ENCODE measurements at regions not wholly inside any gene's neighbourhood (a gene's known extent, or its start where the extent isn't known, plus 50 kb on each side); places are given as distances from the start of the nearest gene placed in this dataset.

DNA sequence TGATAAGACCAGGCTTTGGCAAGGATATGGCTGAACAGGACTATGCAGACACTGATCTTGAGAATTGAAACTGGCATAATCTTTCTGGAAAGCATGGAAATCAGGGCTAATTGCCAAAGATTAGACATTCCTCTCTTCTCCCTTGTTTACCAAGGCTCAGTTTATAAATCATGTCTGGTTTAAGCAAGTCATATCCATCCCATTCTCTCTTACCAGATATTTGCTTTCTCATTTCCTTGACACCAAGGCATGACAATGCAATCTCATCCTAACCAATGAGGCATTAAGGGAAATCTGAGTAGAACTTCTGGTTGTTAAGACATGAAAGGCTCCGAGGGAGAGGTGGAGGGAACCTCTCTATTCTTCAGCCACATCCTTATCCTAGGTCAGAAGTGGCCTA is 110.3 kb upstream of the CEP85L start:
- DNase-seq (ENCODE audit: low read depth), result no peak

DNA sequence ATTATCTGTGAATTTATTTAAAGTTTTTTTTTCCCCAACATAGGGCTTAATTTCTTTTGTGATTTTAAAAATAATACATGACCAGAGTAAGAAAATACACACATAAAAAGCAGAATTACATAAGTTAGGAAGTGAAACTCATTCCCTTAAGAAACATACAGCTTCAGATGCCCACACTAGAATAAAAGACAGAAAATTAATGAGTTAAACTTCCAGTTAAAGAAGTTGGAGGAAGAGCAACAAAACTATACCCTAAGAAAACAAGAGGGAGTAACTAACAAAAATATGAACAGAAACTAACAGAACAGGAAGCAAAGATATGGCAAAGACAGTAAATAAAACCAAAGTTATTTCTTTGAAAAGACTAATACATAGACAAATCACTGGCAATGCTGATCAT is 107.6 kb upstream of the CEP85L start:
- DNase-seq (ENCODE audit: low read depth), result no peak

DNA sequence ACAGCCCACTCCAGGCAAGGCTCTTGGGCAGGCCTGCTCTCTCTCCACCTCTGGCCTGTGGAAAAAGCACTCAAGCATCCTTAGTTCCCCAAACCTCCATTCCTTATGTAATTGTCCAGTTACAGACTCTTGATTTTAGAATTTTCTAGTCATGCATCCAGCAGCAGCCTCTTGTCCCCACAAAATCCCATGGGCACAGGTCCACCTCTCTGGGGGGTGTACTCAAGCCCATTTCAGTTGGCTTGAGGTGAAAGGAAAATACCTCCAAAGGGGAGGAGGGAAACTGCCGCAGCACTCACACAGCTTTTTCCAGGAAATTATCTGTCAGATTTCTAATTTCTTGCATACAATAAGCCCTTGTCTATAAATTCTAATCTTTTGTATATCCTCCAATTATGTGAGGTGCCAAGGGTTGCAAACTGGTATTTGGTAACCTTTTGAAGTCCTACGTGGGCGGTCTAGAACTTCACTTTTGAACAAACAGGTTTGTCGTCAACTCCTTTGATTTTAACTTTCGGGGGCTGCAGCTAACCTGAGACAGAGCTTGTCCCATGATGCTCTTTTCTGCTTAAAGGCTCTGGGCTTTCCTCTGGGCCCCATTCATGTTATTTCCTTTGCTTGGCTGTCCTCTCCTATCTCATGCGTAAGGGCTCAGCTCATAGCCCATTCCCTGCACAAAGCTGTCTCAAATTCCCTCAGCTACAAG is 104.7 kb upstream of the CEP85L start:
- no peak for DNase-seq (ENCODE audit: low read depth)

DNA sequence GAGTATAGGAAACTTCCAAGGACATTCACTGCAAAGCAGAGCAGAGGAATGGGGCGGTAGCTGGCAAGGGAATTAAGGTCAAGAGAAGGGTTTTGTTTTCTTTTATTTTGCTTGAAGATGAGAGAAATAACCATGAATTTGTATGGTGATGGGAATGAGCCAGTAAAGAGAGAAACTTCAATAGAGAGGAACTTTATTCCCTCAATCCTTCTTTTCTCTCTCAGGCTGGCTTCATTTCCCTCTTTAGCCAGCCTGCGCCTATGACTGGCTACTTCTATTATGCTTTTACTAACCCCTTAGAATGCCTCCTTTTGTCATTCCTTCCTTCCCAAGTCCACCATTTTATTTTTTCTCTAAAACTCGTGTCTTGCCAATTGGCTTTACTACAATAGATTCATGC is 101.4 kb upstream of the CEP85L start:
- DNase-seq (ENCODE audit: low read depth), result no peak

DNA sequence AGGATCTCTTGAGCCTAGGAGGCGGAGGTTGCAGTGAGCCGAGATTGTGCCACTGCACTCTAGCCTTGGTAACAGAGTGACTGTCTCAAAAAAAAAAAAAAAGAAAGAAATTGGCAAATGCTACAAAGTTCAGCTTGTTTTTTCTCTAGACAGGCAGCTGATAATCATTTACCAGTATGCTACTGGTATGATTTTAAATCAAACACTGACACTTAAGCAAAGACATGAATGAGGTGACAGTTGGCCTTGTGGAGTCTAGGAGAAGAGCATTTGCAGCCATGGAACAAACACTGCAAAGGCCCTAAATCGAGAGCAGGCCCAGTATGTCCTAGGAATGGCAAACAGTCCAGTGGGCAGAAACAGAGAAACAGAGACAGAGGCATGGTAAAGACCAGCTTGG is 99.7 kb upstream of the CEP85L start:
- no peak for DNase-seq (ENCODE audit: low read depth)

DNA sequence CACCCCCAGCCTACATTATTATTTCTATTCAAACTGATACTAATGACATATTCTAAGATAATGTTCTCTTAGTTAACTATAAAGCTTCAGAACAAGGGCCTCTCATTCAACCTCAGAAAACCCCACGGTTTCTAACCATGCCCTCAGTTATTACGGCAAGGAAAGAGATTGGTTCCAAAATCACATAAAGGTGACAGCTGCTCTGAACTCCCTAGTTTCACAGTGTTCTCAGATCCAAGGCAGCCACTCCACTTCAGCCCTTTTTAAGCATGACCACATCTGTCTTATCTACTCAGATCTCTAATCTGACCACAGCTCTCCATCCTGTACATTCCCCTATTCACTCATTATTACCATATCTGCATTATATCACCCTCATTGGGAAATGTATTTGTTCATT is 98.8 kb upstream of the CEP85L start:
- DNase-seq (ENCODE audit: low read depth), result no peak

DNA sequence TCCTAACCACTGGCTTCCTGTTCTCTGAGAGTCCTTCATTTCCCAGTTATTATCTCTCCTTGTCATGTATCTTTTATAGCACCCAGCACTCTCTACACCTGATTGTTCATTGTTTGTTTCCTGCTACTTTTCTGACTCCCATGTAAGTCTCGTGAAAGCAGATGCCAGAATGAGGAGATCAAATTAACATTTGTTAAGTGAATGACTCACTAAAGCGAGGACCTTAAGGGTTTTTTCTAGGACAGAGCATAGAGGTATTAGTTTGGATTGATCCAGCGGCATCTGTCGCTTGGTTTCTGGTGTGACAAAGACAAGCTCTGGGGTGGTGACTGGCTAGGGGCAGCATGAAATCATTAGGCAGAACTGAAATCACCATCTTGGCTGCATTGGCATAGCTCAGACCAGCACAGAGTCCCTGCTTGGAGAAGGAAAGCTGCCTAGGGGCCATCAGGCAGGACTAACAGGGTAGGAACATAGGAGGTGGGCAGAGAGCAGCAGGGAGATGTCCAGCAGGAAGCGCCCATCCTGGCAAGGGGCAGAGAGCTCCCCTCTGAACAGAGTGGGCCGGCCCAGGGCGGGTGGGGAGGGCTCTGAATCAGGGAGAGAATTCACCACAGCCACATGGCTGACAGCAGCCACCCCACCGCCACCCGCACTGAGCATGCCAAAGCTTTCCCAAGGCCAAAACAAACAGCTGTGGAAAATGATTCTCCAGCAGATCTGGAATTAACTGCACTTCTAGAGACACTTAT is 97.1 kb upstream of the CEP85L start:
- no peak for DNase-seq (ENCODE audit: low read depth)

DNA sequence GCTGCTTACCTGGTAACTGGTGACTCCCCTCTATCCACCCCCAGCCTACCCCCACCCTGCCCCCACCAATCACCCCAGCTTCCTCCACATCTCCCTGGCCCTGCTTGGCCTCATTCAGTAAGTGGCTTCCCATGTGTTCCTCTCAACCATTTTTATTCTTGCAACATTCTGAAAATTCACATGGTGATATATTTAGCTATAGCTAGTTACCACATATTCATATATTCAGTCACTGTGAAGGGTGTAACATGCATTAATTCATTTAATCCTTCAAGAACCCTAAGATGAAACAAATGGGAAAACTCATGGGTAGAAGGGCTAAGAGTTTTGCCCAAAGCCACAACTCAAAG is 95.4 kb upstream of the CEP85L start:
- no peak for DNase-seq (ENCODE audit: low read depth)

DNA sequence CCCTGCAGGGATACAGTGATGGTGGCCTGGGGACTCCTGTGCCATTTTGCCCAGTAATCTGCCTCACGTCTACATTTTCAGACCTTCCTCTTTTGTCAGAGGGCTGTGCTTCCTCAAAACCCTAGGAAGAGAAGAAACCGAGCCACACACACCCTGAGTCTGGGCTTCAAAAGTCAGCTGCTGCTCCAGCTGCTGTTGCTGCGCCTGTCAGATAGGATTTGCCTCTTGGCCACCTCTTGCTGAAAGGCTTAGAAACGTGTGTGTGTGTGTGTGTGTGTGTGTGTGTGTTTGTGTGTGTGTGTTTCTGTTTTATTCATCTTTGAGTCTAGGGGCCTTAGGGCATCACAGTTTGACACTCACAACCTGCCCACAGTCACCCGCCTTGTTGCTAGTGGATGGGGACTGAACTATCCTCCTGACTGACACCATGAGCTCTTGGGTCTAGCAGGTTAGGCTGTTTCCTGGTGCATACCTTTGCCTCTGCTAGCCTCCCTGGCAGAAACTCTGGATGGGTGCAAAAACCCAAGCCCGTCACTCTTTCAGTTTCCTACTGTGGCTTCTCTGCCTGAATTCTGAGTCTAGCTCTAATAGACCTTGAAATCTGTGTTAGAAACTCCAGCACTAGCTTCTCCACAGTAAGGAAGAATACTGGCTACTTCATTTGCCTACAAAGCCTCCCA is 94.9 kb upstream of the CEP85L start:
- no peak for DNase-seq (ENCODE audit: low read depth)

DNA sequence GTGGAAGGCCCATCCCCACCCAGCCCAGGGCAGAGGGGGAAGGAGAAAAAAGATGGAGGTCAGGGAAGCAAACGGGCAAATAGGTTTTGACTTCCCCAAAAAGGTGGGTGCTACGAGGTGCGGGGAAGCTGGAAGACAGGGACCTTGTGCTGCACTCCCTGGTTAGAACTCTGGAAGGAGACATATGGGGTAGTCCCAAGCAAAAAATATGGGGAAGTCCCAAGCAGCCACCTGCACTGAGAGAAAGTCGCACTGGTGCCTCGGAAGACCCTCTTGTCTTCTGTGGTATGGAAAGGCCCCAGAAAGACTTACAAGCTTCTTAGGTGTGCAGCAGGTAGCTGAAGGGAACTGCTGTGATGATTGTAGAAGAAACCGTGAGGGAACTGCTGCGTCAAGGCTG is 93.8 kb upstream of the CEP85L start:
- DNase-seq (ENCODE audit: low read depth), result no peak

DNA sequence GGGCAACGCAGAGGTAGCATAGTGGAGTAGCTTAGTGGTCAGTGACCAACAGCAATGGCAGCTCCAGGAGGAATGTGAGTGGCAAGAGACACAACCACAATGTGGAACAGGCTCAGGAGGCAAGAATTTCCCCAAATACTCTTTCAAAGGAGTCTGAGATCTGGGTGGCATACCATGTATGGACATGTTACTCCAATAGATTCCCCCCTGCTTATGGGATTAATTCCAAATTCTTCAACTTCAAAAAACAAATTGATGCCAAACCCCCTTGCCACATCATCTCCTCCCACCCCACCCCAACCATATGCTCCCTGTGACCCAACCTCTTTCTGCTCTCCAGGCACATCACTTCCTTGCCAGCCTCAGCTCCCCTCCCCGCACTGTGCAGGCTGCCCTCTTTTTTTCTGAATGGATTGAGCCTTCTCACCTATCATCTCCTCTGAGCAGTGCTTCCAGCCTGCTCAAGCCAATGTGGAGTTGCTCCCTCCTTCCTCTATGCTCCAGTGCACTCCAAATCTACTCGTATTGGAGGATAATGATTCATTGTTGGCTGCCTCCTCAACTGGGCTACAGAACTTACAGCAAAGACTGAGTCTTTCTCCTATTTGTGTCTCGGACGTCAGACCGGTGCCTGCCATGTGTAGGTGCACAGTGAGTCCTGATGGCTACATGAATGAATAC is 93.0 kb upstream of the CEP85L start:
- peak; percentile 98 for DNase-seq (ENCODE audit: low read depth)

DNA sequence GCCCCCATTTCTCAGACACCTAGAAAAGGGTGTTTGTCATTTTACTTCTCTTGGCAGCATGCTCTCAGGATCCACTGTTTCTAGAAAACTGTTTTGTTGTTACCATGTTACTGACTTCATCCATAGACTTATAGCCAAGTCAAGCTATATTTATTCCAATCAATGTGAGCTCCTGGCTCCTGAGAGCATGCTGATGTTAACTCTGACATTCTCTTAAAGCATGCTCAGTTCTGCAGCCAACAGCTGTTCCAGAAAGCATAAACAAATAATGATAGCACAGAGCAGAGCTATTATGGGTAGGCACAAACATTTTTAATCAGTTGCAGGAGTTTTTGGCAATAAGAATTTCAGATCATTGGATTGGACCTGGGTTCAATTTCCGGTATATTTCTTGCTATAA is 92.4 kb upstream of the CEP85L start:
- DNase-seq (ENCODE audit: low read depth), result no peak

DNA sequence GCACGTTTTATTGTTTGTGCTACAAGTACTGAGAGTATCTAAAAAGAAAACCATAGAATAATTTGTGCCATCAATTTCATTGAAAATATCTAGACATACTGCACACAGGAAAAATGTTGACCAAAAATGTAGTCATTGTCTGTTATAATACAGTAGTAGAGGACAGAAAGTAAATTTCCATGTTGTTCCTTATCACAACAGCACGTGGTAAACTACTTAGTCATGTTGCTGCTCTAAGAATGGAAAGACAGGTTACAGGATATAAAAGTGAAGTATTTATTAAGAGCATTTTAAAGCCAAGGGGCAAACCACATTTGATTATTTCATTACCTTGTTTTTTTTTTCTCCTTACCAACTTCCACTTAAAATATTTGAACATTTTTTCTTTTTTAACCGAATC is 89.0 kb upstream of the CEP85L start:
- DNase-seq (ENCODE audit: low read depth), result peak; percentile 58

DNA sequence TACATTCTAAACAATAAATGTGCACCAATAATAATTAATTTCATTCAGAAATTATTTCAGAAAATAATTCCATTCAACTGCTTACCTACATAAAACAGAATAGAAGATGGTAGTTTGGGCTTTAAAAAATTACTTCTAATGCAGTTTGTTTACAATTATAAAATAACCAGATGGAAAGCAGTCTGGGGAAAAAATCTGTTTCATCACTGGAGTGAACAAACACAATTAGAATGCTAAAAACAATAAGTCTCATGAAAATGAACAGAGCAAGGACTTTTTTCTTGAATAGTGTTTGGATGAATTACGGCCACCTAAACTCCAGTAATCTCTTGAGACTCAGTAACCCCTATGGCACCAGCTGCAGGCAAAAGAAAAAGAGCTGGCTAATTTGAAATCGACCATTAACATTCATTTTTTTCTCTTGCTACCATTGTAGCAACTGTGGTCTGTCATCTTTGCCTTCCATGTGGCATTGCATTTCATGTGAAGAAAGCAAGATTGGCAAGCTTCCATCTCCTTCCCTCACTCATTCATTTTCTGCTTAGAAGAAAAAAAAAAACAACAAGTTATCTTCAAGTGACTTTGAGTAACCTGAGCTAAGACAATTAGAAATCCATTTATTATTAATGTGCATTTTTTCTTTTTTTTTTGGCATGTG is 88.4 kb upstream of the CEP85L start:
- no peak for DNase-seq (ENCODE audit: low read depth)

DNA sequence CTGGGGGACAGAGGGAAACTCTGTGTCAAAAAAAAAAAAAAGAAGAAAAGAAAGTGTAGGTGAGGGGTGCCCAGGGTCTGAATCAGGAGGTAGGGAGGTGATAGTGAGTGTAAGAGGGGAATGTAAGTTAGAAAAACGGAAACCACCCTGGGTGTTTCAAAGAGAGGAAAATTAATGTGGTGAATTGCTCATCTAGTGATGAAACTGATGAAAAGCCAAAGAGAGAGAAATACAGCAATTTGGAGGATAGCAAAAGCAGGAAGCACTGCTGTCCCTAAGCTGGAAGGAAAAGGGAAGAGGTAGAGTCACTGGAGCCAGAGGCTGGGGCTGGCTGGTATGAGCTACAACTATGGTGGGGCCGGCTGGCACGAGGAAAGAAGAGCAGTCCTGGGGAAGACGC is 85.0 kb upstream of the CEP85L start:
- DNase-seq (ENCODE audit: low read depth), result no peak

DNA sequence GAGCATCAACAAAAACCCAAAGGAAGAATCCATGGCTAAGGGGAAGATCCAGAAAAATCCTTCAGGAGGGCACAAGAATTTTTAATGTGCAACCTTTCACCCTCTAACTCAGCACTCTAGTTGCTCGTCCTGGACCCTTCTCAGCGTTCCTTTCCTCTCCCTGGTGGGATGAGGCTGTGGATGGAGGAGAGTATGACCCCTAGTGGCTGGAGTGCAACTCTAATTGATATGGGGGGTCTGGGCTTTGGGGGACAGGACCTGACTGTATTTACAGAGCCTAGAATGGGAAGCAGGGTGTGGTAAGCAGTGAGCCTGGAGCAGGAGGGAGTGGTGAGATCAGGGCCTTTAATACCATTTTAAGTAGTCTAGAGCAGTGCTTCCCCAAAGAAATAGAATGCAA is 83.9 kb upstream of the CEP85L start:
- DNase-seq (ENCODE audit: low read depth), result no peak

DNA sequence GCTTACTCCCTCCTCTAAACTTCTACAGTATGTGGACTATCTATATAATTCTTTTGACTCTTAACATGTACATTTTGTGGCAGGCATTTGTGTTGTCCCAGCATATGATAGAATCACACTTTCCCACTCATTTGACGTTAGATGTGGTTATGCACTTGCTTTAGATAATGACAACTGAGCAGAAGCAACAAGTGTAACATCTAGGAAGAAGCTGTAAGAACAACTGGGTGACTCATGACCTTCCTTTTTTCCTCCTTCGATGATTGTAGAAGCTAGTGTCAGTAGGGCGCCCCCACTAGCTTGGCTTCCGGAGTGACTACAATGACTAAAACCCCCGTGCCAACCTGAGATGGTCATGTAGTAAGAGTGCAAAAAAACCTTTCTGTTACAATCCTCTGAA is 74.6 kb upstream of the CEP85L start:
- DNase-seq (ENCODE audit: low read depth), result no peak

DNA sequence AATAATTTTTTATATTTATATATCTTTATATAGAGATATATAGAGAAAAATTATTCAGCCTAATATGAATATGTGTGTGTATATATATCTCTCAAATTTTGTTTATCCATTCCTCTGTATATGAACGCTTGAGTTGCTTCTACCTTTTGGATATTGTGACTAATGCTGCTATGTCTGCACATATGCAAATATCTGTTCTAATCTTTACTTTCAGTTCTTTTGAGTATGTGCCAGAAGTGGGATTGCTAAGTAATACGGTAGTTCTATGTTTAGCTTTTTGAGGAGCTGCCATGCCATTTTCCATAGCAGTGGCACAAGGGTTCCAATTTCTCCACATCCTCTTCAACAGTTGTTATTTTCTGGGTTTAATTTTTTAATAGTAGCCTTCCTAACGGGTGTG is 72.8 kb upstream of the CEP85L start:
- DNase-seq (ENCODE audit: low read depth), result no peak

DNA sequence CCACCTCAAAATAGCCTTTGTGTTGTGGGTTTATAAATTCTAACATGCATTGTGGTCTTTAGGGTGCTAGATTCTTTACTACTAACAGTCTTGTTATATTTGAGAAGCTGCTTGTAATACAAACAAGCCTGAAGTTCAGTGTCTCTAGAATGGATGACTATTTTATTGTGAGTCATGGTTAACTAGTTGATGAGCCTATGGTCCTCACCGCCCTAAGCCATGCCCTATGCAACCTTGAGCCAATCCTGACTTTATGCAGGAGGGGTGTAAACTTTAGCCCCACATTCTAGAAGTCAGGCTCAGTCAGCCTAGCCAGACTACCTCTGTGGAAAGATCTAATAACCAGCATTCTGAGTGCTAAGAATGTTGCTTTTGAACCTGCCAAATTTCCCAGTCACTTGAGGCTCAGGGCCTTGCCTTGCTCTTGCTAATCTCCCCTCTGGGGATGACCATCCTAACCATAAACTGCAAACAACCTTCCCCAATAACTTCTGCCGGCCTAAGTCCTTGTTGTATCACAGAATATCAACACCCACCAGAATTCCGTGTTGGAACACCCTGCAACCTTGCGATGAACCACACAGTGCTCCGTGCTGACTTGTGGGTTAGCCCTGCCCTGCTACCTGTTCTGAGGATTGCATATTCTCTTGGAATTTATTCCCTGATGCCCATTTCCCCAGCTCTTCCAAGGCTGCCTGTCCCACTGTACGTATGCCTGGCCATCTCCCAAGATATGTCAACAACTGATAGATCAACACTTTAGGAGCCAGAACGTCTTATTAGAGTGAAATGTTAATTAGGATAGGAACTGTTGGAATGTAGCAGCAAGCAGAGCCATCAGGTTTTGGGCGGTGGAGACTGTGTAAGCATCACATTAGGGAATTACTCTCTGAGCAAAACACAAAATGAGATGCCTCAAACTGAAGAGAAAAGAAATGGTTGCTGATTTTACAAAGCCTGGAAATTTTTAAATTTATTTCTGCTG is 71.7 kb upstream of the CEP85L start:
- DNase-seq (ENCODE audit: low read depth), result no peak

DNA sequence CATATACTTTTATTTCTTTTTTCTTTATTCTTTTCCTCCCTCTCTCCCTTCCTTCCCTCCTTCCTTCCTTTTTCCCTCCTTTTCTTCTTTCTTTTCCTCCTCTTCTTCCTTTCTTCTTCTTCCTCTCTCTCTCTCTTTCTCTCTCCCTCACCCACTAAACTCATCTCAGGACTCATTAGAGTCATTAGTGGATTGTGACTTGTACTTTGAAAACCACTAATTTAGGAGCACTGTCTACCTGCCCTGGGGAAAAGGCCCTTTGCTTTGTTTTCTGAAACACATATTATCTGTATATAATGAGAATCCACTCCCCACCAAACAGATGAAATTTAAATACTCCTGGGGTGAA is 68.7 kb upstream of the CEP85L start:
- no peak for DNase-seq (ENCODE audit: low read depth)
